GM19372 (cell line): ENCODE measurements at regions not wholly inside any gene's neighbourhood (a gene's known extent, or its start where the extent isn't known, plus 50 kb on each side); places are given as distances from the start of the nearest gene placed in this dataset.
"Not testable (repeated sequence)": the region's sequence is repeated elsewhere in the genome, so short reads cannot be mapped to it uniquely, and the experiment has no call there.

Experiments used
- ATAC-seq: cut with Tn5 transposase; IDR thresholded peaks from one replicate; pipeline ENCODE4 v1.9.1; 2021; ENCODE audit warnings: mild to moderate bottlenecking, low read depth, moderate library complexity; ENCODE audit not compliant: unreplicated experiment

DNA sequence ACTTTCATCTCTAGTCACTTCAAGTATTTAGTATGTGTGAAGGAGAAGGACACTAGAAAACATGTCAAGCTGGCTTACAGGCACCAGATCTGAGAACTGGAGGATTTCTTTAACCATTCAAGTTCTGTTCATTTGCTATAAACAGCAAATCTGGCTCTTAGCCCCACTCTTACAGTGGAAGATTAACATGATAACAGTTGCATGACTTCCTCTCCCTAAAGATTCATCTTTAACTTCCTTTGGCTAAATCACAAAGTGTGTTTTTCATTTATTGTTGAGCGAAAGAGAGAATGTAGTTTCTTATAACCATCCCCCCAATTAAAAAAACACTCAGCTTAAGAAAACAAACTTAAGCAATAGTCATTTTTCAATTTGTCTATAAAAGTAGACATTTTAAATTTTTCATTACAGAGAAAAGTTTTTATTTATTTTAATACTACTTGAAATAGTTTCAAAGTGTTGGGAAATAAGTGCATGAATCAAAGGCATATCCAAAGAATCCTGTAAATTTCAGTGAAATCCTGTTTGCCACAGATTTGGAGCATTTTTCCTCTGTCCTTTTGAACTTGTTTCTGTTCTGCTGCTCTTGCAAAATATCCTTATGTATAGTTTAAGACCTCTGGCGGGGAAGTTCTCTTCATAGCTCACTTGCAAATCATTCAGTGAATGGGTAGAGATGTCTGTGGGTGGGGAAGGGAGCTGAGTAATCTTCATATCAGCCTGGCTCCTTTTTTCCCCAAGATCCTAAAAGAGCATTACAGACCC, 241.0 kb upstream of the RBBP8 start:
- no peak for ATAC-seq

DNA sequence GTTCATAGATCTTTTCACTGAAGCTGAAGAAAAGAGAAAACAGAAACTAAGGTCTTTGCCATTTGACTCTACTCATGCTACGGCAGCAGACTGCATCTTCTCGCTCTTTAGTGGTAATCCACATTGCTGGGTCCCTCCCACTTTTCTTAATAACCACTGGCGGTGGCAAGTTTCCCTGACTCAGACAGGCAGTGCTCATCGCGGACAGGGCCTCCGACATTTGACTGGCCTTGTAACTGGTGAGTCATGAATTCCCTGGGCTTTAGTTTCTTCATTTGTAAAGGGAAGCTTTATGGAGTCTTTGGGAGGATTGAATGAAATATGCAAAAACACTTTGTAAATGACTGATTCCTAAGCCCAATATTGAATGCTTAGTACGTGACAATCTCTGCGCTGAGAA, 238.2 kb upstream of the RBBP8 start:
- no peak for ATAC-seq

DNA sequence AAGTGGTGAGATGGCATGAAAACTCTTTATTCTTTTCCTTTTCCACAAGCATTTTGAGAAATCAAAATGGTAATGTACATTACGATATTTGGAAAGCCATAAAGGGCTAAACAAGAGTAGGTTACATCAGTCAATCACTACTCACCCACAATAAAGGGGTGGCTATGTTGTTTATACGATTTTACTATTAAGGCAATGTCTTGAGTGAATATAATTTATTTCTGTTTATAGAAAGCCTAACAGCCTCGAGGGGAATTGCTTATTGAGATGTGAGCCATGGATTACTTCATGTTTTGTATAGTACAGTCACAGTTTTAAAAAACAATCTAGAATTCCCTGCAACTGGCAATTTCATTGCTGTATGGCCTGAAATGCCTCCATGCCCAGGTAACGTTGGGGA, 237.5 kb upstream of the RBBP8 start:
- ATAC-seq: no peak

DNA sequence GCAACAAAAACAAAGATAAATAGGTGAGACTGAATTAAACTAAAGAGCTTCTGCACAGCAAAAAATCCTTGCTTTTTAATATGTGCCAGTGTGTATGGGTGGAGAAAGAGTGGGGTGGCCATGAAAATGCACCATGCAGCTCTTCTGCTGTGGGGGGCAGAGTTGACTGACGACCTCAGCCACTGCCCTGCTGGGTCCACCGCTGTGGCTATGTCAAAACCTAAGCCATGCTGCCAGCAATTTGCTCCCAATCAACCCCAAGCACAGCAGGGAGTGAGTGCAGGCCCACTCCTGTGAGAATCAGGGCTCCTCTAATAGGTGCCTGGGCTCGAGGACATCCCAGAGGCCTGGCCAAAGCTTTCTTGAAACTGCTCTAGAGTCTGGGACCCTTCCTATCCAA, 235.6 kb upstream of the RBBP8 start:
- ATAC-seq: no peak

DNA sequence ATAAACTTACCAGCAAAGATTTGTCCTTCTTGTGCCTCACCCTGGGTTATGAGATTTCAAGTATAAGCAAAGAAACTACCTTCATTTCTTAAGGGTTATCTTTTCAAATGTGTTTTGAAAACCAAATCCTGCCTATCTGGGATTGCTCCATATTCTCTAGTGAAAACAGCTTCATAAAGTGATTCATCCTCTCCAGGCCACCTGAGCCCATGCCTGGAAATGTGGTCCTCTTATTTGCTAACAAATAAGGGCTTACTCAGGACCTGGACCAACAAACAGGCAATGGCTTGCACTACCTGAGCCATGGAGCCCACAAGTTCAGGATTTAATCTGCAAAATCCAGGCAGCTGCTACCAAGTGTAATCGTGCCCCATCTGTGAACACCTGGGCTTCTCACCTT, 234.4 kb upstream of the RBBP8 start:
- ATAC-seq: no peak

DNA sequence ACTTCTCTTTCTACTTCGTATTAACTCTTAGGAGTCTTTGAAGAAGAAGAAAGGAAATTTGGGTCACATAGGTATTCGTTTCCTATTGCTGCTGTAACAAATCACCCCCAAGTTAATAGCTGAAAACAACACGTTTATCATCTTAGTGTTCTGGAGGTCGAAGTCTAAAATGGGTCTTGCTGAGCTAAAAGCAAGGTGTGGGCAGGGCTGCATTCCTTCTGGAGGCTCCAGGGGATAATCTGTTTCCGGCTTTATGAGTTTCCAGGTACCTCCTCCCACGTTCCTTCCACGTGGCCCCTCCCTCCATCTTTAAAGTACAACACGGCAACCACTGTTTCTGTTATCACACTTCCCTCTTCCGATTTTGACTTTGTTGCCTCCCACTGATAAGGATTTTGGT, 233.5 kb upstream of the RBBP8 start:
- no peak for ATAC-seq

DNA sequence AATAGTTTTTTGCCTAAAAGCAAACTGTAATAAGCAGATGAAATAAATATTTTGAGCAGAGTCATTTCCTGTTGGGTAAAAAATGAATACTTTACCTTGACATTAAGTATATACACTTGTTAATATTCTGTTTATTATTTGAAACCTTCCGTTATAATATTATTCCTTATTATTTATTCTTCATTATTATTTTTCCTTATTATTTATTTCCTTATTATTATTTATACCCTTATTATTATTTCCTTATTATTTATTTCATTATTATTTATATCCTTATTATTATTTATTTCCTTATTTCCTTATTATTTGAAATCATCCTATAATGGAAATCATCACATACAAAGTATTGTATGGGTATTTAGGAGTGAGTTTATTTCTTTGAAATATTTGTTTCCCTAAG, 232.2 kb upstream of the RBBP8 start:
- no peak for ATAC-seq

DNA sequence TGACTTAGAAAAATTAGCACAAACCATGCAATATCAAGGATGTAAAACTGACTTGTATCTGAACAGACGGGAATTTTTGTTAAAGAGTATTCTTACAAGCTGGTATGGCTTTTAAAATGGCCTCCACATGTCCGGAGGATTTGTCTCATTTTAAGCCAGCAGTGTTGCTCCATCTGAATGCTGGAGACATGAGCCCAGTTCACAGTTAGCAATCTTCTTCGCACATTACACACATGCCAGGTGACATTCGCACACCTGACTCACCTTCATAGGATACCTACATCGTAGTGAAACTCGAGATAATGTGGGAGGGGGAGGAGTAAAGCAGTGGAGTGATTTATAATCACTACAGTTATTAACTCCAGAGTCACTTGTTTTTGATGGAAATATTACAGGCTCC, 231.8 kb upstream of the RBBP8 start:
- ATAC-seq: no peak

DNA sequence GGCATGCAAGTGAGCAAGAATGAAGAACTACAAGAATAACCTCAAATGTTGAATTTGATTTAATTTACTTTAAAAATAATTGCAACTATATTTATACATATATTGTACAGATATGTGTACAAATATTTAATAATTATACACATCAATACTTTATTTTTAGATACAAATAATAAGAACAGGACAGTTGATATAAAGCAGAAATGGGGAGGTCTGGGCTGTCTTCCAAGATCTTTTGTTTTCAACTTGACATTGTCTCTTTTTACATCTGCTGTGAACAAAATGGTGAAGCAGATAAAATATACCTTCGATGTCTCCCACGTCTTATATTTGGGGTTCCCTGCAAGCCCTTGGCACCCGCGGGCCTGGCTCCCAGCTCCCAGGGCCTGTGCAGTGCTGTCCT, 231.3 kb upstream of the RBBP8 start:
- ATAC-seq: no peak

DNA sequence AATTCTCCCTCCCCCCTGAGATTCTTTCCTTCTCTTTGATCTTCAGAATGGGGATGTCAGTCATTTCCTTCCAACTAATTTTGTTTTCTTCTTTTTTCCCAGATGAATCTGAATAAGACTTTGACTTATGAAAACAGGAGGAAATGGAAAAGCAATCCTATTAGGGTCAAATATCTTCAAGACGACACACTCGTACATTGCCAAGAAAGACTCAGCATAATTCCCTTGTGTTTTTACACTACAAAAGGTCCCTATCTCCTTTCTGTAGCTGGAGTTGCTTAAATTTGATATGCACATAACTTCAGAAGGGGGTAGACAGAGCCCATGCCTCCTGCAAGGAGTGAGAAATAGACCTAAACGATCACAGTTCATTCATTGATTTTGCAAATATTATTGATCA, 230.3 kb upstream of the RBBP8 start:
- ATAC-seq: no peak

DNA sequence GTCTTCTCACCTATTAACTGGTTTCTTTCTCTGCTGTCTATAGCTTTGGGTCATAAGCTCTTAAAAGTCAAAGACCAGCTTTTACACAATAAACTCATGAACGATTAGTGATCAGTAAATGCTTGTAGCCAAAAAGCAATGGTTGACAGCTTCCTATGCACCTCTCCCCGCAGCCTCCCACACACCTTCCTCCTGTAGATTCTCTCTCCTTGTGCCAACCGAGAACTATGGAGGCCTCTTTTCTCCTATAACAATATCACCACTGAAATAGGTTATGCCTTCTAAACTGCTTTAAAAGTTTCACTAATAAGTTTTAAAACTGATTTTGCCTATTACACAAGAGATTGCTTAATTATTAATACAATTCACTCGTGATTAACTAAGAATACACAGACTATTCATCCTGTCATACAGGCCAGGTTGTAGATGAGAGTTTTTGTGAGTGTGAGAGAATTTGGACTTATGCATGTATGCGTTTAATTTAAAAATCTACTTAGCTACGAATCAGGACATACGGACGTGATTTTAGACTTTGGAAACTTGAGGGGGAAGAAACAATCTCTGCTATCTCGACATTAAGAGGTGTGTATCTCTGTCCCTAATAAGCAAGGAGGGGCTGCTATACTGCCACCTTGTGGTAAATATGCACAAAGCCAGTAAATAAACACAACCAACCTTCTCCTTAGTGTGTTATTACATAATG, 229.1 kb upstream of the RBBP8 start:
- peak; percentile 87 for ATAC-seq

DNA sequence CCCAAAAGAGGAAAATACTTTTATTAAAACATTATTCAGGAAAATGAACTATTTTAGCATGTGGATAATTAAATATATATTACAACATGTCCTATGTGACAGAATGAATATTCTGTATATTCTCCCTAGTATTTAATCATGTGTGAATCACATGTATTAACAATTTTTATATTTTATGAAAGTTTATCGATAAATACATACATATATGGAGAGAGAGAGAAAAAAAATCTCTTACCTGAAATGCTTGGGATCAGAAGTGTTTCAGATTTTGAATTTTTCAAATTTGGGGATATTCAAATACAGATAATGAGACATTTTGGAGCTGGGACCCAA, 228.6 kb upstream of the RBBP8 start:
- ATAC-seq: no peak

DNA sequence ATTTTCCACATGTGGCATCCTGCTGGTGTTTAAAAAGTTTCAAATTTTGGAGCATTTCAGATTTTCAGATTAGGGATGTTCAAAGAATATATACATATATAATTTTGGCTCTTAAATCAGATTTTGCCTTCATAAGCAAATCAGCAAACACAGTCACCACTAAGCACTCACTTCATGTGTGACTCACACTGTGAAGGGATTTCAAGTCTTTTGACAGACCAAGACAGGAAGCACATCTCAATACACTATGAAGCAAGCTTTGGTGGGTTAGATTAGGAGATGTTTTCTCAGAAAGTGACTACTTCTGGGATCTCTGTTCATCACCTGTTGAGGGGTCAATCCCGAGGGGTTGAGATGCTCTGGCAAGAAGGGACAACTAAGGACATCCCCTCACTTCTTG, 227.8 kb upstream of the RBBP8 start:
- no peak for ATAC-seq

DNA sequence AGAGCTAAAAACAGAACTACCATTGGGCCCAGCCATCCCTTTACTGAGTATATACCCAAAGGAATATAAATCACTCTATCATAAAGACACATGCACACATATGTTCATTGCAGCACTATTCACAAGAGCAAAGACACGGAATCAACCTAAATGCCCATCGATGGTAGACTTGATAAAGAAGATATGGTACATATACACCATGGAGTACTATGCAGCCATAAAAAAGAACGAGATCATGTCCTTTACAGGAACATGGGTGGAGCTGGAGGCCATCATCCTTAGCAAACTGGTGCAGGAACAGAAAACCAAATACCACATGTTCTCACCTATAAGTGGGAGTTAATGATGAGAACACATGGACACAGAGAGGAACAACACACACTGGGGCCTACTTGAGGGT, 227.1 kb upstream of the RBBP8 start:
- not testable (repeated sequence) for ATAC-seq

DNA sequence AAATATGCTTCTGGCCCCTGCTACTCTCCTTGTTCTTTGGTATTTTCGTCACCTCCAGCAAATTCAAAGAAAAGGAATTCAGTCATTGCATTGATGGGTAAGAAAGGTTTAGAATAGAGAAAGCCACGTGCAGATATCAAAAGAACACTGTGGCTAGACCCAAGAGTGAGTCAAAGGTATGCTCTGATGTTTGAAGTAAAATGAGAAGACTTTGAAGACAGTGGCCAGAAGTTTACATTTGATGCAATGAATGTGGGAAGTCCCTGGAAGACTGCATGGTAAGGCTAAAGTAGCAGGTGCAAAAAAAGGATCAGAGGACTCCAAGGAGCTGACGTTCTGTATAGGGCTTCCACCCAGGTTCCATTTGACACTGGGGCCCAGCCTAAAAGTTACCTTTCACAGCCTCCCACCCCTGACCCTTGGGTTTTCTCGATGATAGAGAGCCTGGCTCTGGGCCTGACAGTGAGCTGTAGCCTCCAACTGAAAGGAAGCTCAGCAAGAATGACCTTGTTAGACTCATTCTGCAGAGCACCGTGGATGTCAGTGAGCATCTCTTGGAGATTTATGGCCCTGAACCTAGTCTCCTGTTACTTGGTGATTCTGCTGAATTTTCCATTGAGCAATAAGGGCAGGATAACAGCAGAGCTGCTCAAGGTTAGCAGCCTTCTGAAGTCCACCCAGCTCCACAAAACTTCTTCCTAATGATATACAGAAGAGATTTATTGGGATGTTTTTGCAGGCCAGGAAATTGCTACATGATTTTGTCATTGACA, 223.7 kb upstream of the RBBP8 start:
- ATAC-seq: no peak

DNA sequence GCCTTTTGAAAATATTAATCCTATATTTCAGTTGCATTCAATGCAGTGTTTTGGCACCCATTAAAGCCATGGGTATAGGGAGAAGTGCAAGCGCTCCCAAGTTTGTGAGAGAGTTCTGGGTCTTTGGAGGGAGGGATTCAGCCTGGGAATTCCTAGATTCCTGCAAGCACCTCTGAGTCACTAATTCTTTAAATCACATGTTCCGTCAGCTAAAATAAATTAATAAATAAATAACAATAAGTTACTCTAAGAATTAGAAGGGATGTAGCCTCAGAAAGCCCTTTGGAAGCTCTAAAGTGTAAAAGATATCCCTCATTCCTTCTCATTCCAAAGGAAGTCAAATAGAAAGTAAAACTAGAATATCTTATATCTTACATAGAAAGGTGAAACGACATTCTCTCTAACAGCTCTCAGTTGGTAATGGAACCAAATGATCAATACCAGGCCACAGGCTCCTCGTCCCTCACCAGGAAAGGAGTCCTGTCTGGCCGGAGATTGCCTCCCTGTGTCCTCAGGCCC, 222.4 kb upstream of the RBBP8 start:
- ATAC-seq: no peak

DNA sequence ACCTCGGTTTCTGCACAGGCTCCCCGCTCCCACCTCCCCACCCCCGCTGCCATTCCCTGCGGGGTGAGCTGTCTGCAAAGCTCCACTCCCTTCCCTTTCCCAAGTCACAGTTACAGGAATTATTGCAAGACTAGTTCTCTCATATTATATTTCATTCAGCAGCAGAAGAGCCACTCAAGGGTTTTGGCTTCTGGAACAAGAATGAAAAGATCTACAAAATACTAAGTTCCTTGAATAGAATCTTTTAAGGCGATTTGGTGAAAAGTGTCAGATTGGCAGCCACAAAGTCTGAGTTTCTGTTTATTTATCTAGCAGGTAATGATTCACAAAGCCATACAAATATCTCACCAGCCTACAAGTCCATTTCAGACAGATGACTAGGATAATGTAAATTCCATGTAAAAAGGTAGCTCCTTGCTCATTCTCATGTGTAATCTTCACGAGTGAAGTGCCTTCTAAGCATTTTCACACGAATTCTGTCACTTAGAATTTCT, 221.9 kb upstream of the RBBP8 start:
- ATAC-seq: no peak

DNA sequence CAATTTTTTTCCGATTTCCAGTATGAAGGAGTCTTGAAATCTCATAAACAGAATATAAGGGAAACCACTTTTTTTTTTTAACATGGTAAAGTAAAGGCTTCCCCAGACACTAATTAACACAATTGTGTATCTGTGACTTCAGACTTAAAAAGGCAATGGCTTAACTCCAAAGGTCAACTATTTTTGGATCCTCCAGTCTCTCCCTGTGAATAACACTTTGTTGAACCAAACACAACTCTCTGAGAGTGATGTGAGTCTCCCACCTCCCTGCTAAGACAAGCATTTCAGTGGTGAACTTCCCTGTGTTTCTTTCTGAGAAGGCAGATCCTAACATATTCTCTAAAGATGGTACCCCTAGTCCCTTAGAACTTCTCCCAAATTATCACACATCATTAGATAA, 219.6 kb upstream of the RBBP8 start:
- ATAC-seq: no peak

DNA sequence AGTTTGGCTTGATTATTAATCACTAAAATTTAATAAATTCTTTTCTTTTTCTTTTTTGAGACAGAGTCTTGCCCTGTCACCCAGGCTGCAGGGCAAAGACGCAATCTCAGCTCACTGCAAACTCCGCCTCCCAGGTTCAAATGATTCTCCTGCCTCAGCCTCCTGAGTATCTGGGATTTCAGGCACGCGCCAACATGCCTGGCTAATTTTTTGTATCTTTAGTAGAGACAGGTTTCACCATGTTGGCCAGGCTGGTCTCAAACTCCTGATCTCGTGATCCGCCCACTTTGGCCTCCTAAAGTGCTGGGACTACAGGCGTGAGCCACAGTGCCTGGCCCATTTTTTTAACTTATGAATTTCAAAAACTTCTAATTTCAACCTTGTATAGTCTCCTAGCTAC, 215.6 kb upstream of the RBBP8 start:
- not testable (repeated sequence) for ATAC-seq

DNA sequence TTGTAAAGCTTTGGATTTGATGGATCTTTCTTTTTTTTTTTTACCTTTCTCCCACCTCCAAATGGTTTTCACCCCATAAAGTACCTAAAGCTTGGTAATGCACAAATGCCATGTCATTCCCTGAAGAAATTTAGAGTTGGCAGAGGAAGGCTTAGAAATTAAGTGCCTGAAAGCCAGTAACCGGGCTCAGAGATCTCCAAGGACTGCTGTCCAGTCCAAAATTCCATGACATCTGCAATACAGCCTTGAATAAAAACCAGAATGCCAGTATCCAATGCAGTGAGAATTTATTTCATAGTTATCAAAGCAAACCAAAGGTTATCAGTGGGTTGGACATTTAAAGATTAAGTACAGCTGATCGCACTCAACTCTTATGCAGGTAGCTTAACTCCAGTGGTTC, 209.9 kb upstream of the RBBP8 start:
- no peak for ATAC-seq

DNA sequence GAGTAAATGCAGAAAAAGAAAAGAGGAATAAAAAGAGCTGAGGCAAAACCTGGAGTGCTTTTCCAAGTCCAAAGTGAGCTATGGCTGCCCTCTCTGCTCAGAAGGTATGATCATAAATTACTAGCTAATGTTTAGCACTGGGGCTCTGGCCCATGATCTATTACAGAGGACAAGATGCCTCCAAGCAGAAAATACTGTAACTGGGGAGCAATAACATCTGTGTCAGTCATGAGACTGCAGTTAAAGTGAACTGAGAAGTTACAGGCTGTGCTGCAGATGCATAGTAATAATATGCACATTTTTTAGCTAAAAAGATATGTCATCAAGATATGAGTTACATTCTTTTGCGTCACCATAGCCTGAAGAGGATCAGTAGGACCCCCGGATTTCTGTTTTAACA, 209.4 kb upstream of the RBBP8 start:
- no peak for ATAC-seq
